K562 (cell line): ENCODE measurements at regions not wholly inside any gene's neighbourhood (a gene's known extent, or its start where the extent isn't known, plus 50 kb on each side); places are given as distances from the start of the nearest gene placed in this dataset.

ENCODE experiments used
- ATAC-seq: fragments of 200-7000 bp; cut with Tn5 transposase; 3 replicates; pipeline ENCODE4 v1.9.1; 2020; ENCODE audit warnings: moderate library complexity
- BruUV-seq: library from RNA; stranded (reverse); fragments of 400-500 nt; replicated peaks from 2 replicates; lab custom pipeline; 2021; lab: Mats Ljungman, UMichigan
- CTCF ChIA-PET: fragments of 300-600 bp; formaldehyde crosslinking; extraction: SDS; loops from one replicate; lab custom pipeline; 2021; ENCODE audit warnings: low intra/inter-chr PET ratio; lab: Yijun Ruan, JAX
- POLR2A ChIA-PET: fragments of 300-600, 350-650 bp; sonication (Branson Sonifier 250); formaldehyde crosslinking; extraction: SDS; loops from one replicate; lab custom pipeline; 2021; ENCODE audit warnings: antibody characterized with exemption, inconsistent platforms; lab: Yijun Ruan, JAX
- DNase-seq, 4 experiments: peaks; one replicate each; pipeline versions ENCODE4 v3.0.0 to v3.0.0-alpha.2; 2011 to 2018; ENCODE audit warnings: low spot score in 3 of 4, mixed read lengths in 3 of 4; ENCODE audit errors: extremely low read depth in 1 of 4
- FAIRE-seq: peaks from 2 replicates; lab custom pipeline; 2011; peaks lifted over from hg19 to GRCh38; lab: Jason Lieb, UNC
- H2AFZ ChIP-seq: 2 replicates; pipeline ENCODE4 v1.6.0; 2011; ENCODE audit warnings: low read depth, low read length, control low read depth, inconsistent platforms
- H3K27ac ChIP-seq: fragments of 200-600 bp; 3 replicates; pipeline ENCODE4 v1.8.0; 2011; ENCODE audit warnings: low read depth, mild to moderate bottlenecking, control low read depth, inconsistent platforms, low read length, moderate library complexity, mixed read lengths; ENCODE audit errors: extremely low read depth
- H3K27me3 ChIP-seq, 2 experiments: fragments of 300-600 bp in 1 of 2; 2 replicates in 1 of 2; 3 replicates in 1 of 2; pipeline versions ENCODE4 v1.6.0 to v1.8.0; 2011; ENCODE audit warnings: inconsistent platforms in 2 of 2, low read length in 2 of 2, mild to moderate bottlenecking in 1 of 2, mixed read lengths in 1 of 2, moderate library complexity in 1 of 2; ENCODE audit not compliant: control insufficient read depth in 2 of 2, insufficient read depth in 2 of 2
- H3K36me3 ChIP-seq: fragments of 300-600 bp; 3 replicates; pipeline ENCODE4 v1.8.0; 2011; ENCODE audit warnings: mild to moderate bottlenecking, low read length, inconsistent platforms; ENCODE audit not compliant: control insufficient read depth, insufficient read depth
- H3K4me1 ChIP-seq, 2 experiments: fragments of 200-600 bp in 1 of 2; replicated peaks in 1 of 2; 2 replicates in 1 of 2; 3 replicates in 1 of 2; pipeline versions ENCODE4 v1.5.1 to v1.8.0; 2011; ENCODE audit warnings: inconsistent platforms in 2 of 2, low read length in 2 of 2, mild to moderate bottlenecking in 1 of 2, mixed read lengths in 1 of 2, moderate library complexity in 1 of 2; ENCODE audit not compliant: control insufficient read depth in 2 of 2, insufficient read depth in 2 of 2
- H3K4me2 ChIP-seq: 2 replicates; pipeline ENCODE4 v1.6.1; 2011; ENCODE audit warnings: low read length, control low read depth, inconsistent platforms, mixed read lengths; ENCODE audit not compliant: insufficient read depth
- H3K4me3 ChIP-seq: fragments of 200-600 bp; sonication (generic), shearing (Covaris generic); 2 replicates; pipeline ENCODE4 v1.5.1; 2016; ENCODE audit warnings: control low read depth, inconsistent platforms
- H3K79me2 ChIP-seq: fragments of 200-600 bp; 3 replicates; pipeline ENCODE4 v1.8.0; 2011; ENCODE audit warnings: low read length, inconsistent platforms; ENCODE audit not compliant: control insufficient read depth, insufficient read depth
- H3K9ac ChIP-seq, 2 experiments: 2 replicates each; pipeline versions ENCODE4 v1.6.0 to v1.6.1; 2011; ENCODE audit warnings: low read depth in 2 of 2, low read length in 2 of 2, control low read depth in 1 of 2, inconsistent platforms in 1 of 2, mild to moderate bottlenecking in 1 of 2, mixed read lengths in 1 of 2; ENCODE audit not compliant: insufficient read depth in 1 of 2
- H3K9me1 ChIP-seq: one replicate; pipeline ENCODE4 v1.6.0; 2011; ENCODE audit warnings: inconsistent platforms, mild to moderate bottlenecking, low read length, moderate library complexity; ENCODE audit not compliant: control insufficient read depth, insufficient read depth
- H3K9me3 ChIP-seq: replicated peaks from 2 replicates; pipeline ENCODE4 v1.5.1; 2011; ENCODE audit warnings: low read depth, low read length, inconsistent platforms; ENCODE audit not compliant: control insufficient read depth, insufficient read depth
- H4K20me1 ChIP-seq: replicated peaks from 2 replicates; pipeline ENCODE4 v1.6.1; 2011; ENCODE audit warnings: low read length, inconsistent platforms, mixed read lengths; ENCODE audit not compliant: control insufficient read depth, insufficient read depth
- CAMTA2 ChIP-seq: fragments of 250-450 bp; sonication (Bioruptor Pico); conservative IDR thresholded peaks from 2 replicates; pipeline ENCODE4 v1.5.1; 2022
- CHD2 ChIP-seq: IDR thresholded peaks from 2 replicates; pipeline ENCODE4 v1.6.1; 2011; ENCODE audit warnings: low read depth, low read length
- ILK ChIP-seq: fragments of 450-650 bp; IDR thresholded peaks from 2 replicates; pipeline ENCODE4 v1.6.1; 2016; ENCODE audit warnings: missing genetic modification characterization, low read depth, mild to moderate bottlenecking, missing compliant biosample characterization, moderate library complexity, borderline replicate concordance
- IRF2 ChIP-seq: sonication (generic); formaldehyde crosslinking; IDR thresholded peaks from 2 replicates; pipeline ENCODE4 v1.8.1; 2022; ENCODE audit warnings: mild to moderate bottlenecking, missing genetic modification reagents
- MIER1 ChIP-seq: fragments of 450-650 bp; IDR thresholded peaks from 2 replicates; pipeline ENCODE4 v1.6.1; 2016; ENCODE audit warnings: antibody characterized with exemption, mild to moderate bottlenecking, low read depth
- NBN ChIP-seq: fragments of 450-650 bp; IDR thresholded peaks from 2 replicates; pipeline ENCODE4 v1.6.1; 2016; ENCODE audit warnings: low read depth, mild to moderate bottlenecking
- RAD21 ChIP-seq, 2 experiments: fragments of 250-450 bp in 1 of 2; fragments of 450-650 bp in 1 of 2; sonication (Bioruptor Pico) in 1 of 2; formaldehyde crosslinking in 1 of 2; IDR thresholded peaks in 1 of 2; conservative IDR thresholded peaks in 1 of 2; 2 replicates each; pipeline versions ENCODE4 v1.4.0 to v1.8.0; 2020 to 2022; ENCODE audit warnings: mild to moderate bottlenecking in 2 of 2, moderate library complexity in 1 of 2
- SPI1 ChIP-seq: IDR thresholded peaks from 2 replicates; pipeline ENCODE4 v1.6.1; 2011; ENCODE audit warnings: low read depth, low read length, control low read depth, borderline replicate concordance
- TCF7 ChIP-seq: sonication (generic); IDR thresholded peaks from 2 replicates; pipeline ENCODE4 v1.6.1; 2016; ENCODE audit warnings: antibody characterized with exemption, borderline replicate concordance
- TCFL5 ChIP-seq: fragments of 250-450 bp; sonication (Bioruptor Pico); conservative IDR thresholded peaks from 2 replicates; pipeline ENCODE4 v1.6.1; 2021; ENCODE audit warnings: mild to moderate bottlenecking, moderate library complexity, matching md5 sums
- ZC3H11A ChIP-seq: IDR thresholded peaks from 2 replicates; pipeline ENCODE4 v1.6.1; 2012; ENCODE audit warnings: low read depth, low read length, improper control_type of control experiment
- WGBS: fragments of 100-300 bp; shearing (Covaris generic); methylation state at CpG from one replicate; pipeline ENCODE4 v1.1.6; 2016; ENCODE audit warnings: low coverage, mixed read lengths; ENCODE audit not compliant: insufficient coverage; ENCODE audit errors: missing lambda C conversion rate; 5-methylcytosine and 5-hydroxymethylcytosine counted together
- in situ Hi-C: fragments of 300-500 bp; cut with MboI; formaldehyde crosslinking; loops from 4 replicates; pipeline ENCODE4 v1.15.0; 2018; ENCODE audit warnings: inconsistent platforms, mixed read lengths
- intact Hi-C: fragments of 100-400 bp; cut with micrococcal nuclease; formaldehyde crosslinking; loops from 2 replicates; pipeline ENCODE4 v1.14.2; 2022
- TF ChIP-seq, protein P1 (sequence below), 2 experiments: fragments of 200-800 bp in 1 of 2; sonication (Bioruptor generic) in 1 of 2; sonication (generic) in 1 of 2; formaldehyde crosslinking in 1 of 2; IDR thresholded peaks in 1 of 2; conservative IDR thresholded peaks in 1 of 2; 2 replicates each; pipeline versions ENCODE4 v1.5.0 to v1.6.1; 2016 to 2020; ENCODE audit warnings: missing compliant biosample characterization in 1 of 2, missing genetic modification characterization in 1 of 2, missing genetic modification reagents in 1 of 2
- TF ChIP-seq, protein P2 (sequence below), 2 experiments: fragments of 450-650 bp; IDR thresholded peaks; 2 replicates each; pipeline ENCODE4 v1.6.1; 2016; ENCODE audit warnings: mild to moderate bottlenecking in 2 of 2, borderline replicate concordance in 1 of 2, low read depth in 1 of 2, moderate library complexity in 1 of 2

DNA sequence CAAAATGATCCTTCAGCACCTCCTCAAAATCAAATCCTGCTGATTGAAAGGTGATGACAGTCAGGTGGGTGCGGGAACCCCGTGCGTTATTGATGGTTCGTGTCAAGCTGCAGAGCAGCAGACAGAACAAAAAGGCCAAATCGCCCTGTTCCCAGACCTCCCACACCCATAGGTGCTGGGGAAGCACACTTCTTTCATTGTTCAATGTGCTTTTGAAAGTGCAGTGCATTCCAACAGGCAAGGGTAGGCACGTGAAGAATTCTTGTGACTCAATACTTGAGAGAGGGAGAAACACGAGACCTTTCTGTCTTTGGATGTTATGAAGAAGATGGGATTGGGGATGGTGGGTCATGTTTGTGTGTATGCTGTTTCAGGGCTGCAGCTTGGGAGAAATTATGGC is 514.0 kb downstream of the MCTP2 start:
- FAIRE-seq, result no peak
- no TSS peak for BruUV-seq
- no peaks in the 10 kb centered on the region for H3K36me3 ChIP-seq
- ChIA-PET CTCF (no interaction called here), POLR2A (no interaction called here)
- no peaks in the 10 kb centered on the region for H3K79me2 ChIP-seq
- peaks cover 0 to under 1% of the 10 kb centered on the region in 2 experiments; a peak in 2 of 5 replicates for H3K4me1 ChIP-seq
- no peak overlapping the region for H3K4me3 ChIP-seq
- H3K9me3 ChIP-seq, result 0 out of 2 replicates have a peak, but pooled peaks cover 3% of the 10 kb centered on the region
- no peaks in the 10 kb centered on the region for H4K20me1 ChIP-seq
- H2AFZ ChIP-seq, result no peak overlapping the region
- 0% methylated on average over 7 of the region's 7 CpGs for WGBS
- peaks cover 9 to 12% of the 10 kb centered on the region in 2 experiments; a peak in 3 of 5 replicates for H3K27me3 ChIP-seq
- H3K9me1 ChIP-seq, result no peaks in the 10 kb centered on the region
- no peak for DNase-seq
- no peak overlapping the region for H3K4me2 ChIP-seq
- no peak overlapping the region for H3K27ac ChIP-seq
- no peak for ATAC-seq
- intact Hi-C loops, result no loop called here
- no peak overlapping the region for H3K9ac ChIP-seq
- TF ChIP-seq RAD21 (CRISPR knock-in tag; conservative IDR thresholded peaks at IDR 0.05 in 1 of 2, IDR thresholded peaks at IDR 0.05 in 1 of 2), result no peak
- TF ChIP-seq TCF7, result no peak
- no peak for TF ChIP-seq CHD2
- TF ChIP-seq, protein P1, sequence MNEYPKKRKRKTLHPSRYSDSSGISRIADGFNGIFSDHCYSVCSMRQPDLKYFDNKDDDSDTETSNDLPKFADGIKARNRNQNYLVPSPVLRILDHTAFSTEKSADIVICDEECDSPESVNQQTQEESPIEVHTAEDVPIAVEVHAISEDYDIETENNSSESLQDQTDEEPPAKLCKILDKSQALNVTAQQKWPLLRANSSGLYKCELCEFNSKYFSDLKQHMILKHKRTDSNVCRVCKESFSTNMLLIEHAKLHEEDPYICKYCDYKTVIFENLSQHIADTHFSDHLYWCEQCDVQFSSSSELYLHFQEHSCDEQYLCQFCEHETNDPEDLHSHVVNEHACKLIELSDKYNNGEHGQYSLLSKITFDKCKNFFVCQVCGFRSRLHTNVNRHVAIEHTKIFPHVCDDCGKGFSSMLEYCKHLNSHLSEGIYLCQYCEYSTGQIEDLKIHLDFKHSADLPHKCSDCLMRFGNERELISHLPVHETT (CRISPR knock-in tag; conservative IDR thresholded peaks at IDR 0.05 in 1 of 2, IDR thresholded peaks at IDR 0.05 in 1 of 2), result no peak
- TF ChIP-seq TCFL5 (CRISPR knock-in tag), result no peak
- no peak for TF ChIP-seq MIER1
- no peak for TF ChIP-seq CAMTA2 (CRISPR knock-in tag)
- TF ChIP-seq SPI1, result no peak
- no peak for TF ChIP-seq IRF2 (CRISPR knock-in tag)
- TF ChIP-seq ILK (tag), result no peak
- TF ChIP-seq, protein P2, sequence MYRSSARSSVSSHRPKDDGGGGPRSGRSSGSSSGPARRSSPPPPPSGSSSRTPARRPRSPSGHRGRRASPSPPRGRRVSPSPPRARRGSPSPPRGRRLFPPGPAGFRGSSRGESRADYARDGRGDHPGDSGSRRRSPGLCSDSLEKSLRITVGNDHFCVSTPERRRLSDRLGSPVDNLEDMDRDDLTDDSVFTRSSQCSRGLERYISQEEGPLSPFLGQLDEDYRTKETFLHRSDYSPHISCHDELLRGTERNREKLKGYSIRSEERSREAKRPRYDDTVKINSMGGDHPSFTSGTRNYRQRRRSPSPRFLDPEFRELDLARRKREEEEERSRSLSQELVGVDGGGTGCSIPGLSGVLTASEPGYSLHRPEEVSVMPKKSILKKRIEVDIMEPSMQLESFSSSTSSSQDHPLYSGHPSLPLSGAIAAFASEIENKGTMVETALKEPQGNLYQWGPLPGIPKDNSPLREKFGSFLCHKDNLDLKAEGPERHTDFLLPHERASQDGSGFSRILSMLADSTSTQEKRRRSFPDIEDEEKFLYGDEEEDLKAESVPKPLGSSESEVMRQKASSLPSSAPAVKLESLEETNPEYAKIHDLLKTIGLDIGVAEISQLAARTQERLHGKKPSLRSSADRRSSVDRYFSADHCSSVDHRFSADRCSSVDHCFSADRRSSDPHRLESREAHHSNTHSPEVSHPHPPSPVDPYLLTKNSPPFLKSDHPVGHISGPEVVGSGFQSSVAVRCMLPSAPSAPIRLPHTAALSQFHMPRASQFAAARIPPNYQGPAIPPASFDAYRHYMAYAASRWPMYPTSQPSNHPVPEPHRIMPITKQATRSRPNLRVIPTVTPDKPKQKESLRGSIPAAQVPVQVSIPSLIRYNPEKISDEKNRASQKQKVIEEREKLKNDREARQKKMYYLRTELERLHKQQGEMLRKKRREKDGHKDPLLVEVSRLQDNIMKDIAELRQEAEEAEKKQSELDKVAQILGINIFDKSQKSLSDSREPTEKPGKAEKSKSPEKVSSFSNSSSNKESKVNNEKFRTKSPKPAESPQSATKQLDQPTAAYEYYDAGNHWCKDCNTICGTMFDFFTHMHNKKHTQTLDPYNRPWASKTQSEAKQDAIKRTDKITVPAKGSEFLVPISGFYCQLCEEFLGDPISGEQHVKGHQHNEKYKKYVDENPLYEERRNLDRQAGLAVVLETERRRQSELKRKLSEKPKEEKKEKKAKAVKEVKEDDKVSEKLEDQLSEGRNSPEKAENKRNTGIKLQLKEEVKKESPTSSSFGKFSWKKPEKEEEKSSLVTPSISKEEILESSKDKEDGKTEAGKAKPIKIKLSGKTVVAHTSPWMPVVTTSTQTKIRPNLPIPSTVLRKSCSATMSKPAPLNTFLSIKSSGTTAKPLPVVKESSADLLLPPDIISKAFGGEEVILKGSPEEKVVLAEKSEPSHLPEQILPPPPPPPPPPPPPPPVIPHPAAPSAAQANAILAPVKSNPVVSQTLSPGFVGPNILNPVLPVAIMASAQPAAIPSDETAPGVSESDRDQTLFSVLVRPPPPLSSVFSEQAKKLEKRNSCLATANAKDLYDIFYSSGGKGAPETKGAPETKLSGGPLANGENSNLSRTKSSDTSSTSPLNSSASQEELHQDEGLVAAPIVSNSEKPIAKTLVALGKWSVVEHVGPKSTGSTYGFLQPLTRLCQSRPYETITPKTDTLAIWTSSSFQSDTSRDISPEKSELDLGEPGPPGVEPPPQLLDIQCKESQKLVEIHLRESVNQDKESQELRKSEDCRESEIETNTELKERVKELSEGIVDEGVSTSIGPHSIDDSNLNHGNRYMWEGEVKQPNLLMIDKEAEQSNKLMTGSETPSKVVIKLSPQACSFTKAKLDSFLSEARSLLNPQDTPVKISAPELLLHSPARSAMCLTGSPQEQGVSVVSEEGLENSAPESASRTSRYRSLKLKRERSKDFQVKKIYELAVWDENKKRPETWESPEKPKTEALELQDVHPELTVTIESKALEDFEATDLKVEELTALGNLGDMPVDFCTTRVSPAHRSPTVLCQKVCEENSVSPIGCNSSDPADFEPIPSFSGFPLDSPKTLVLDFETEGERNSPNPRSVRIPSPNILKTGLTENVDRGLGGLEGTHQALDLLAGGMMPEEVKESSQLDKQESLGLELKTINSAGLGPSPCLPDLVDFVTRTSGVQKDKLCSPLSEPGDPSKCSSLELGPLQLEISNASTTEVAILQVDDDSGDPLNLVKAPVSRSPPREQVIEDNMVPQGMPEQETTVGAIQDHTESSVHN (IDR thresholded peaks at IDR 0.05; ENCODE audit: borderline replicate concordance in 1 of 2, low read depth in 1 of 2), result no peak
- no peak for TF ChIP-seq NBN
- TF ChIP-seq ZC3H11A, result no peak
- in situ Hi-C loops, result no loop called here
